GM12878 (cell line): ENCODE measurements at regions not wholly inside any gene's neighbourhood (a gene's known extent, or its start where the extent isn't known, plus 50 kb on each side); places are given as distances from the start of the nearest gene placed in this dataset.

Experiments used
- ATAC-seq: fragments of 200-7000 bp; cut with Tn5 transposase; 3 replicates; pipeline ENCODE4 v1.9.1; 2020; ENCODE audit warnings: mild to moderate bottlenecking, moderate library complexity
- BruUV-seq: library from RNA; stranded (reverse); fragments of 400-500 nt; replicated peaks from 2 replicates; lab custom pipeline; 2021; lab: Mats Ljungman, UMichigan
- CTCF ChIA-PET: fragments of 300-600 bp; sonication (Branson Sonifier 250); formaldehyde crosslinking; extraction: SDS; loops from one replicate; lab custom pipeline; 2021; ENCODE audit warnings: inconsistent platforms; lab: Yijun Ruan, JAX
- POLR2A ChIA-PET: fragments of 350-600 bp; formaldehyde crosslinking; extraction: SDS; loops from one replicate; lab custom pipeline; 2021; ENCODE audit warnings: inconsistent platforms; lab: Charles Lee
- RAD21 ChIA-PET: fragments of 300-600 bp; sonication (Branson Sonifier 250); formaldehyde crosslinking; loops from one replicate; lab custom pipeline; 2023; ENCODE audit warnings: antibody characterized with exemption; ENCODE audit not compliant: unreplicated experiment; lab: Charles Lee
- SMC1A ChIA-PET: fragments of 300-600 bp; sonication (Branson Sonifier 250); formaldehyde crosslinking; loops from one replicate; lab custom pipeline; 2023; ENCODE audit not compliant: unreplicated experiment, uncharacterized antibody; lab: Charles Lee
- DNase-seq: peaks from one replicate; pipeline ENCODE4 v3.0.0-alpha.2; 2011; ENCODE audit warnings: low read depth, low spot score
- FAIRE-seq: peaks from 3 replicates; lab custom pipeline; 2011; peaks lifted over from hg19 to GRCh38; lab: Jason Lieb, UNC
- H2AFZ ChIP-seq: 2 replicates; pipeline ENCODE4 v1.6.0; 2011; ENCODE audit warnings: low read depth, low read length, control low read depth; ENCODE audit not compliant: control insufficient read depth
- H3K27ac ChIP-seq: 2 replicates; pipeline ENCODE4 v1.5.1; 2011; ENCODE audit warnings: control low read depth; ENCODE audit not compliant: control insufficient read depth, insufficient read depth
- H3K27me3 ChIP-seq, 2 experiments: replicated peaks in 1 of 2; 2 replicates each; pipeline versions ENCODE4 v1.6.0 to v1.6.1; 2011; ENCODE audit warnings: low read length in 1 of 2; ENCODE audit not compliant: control insufficient read depth in 2 of 2, insufficient read depth in 2 of 2
- H3K36me3 ChIP-seq, 2 experiments: 2 replicates each; pipeline ENCODE4 v1.5.1; 2011; ENCODE audit warnings: low read length in 1 of 2; ENCODE audit not compliant: control insufficient read depth in 2 of 2, insufficient read depth in 2 of 2
- H3K4me1 ChIP-seq: 2 replicates; pipeline ENCODE4 v1.6.1; 2011; ENCODE audit warnings: mild to moderate bottlenecking, low read length, moderate library complexity, mixed read lengths; ENCODE audit not compliant: control insufficient read depth, insufficient read depth
- H3K4me2 ChIP-seq: 2 replicates; pipeline ENCODE4 v1.6.0; 2011; ENCODE audit warnings: control low read depth; ENCODE audit not compliant: control insufficient read depth, insufficient read depth
- H3K4me3 ChIP-seq: fragments of 200-600 bp; sonication (generic); 2 replicates; pipeline ENCODE4 v1.5.1; 2016
- H3K79me2 ChIP-seq: 2 replicates; pipeline ENCODE4 v1.6.0; 2011; ENCODE audit warnings: low read length; ENCODE audit not compliant: control insufficient read depth, insufficient read depth
- H3K9ac ChIP-seq: 2 replicates; pipeline ENCODE4 v1.8.0; 2011; ENCODE audit warnings: low read length, control low read depth, mixed read lengths; ENCODE audit not compliant: control insufficient read depth, insufficient read depth
- H3K9me3 ChIP-seq: replicated peaks from 3 replicates; pipeline ENCODE4 v1.5.1; 2011; ENCODE audit warnings: mild to moderate bottlenecking, low read length; ENCODE audit not compliant: control insufficient read depth, insufficient read depth
- H4K20me1 ChIP-seq: 2 replicates; pipeline ENCODE4 v1.6.0; 2011; ENCODE audit not compliant: control insufficient read depth, insufficient read depth
- CBFB ChIP-seq: IDR thresholded peaks from 2 replicates; pipeline ENCODE4 v1.6.1; 2016; ENCODE audit warnings: antibody characterized with exemption, low read depth
- CBX3 ChIP-seq: fragments of 200-600 bp; sonication (generic); IDR thresholded peaks from 2 replicates; pipeline ENCODE4 v1.6.1; 2016; ENCODE audit warnings: low read depth, borderline replicate concordance
- EGR1 ChIP-seq, 2 experiments: IDR thresholded peaks; 1 replicate in 1 of 2; 2 replicates in 1 of 2; pipeline ENCODE4 v1.6.1; 2011 to 2012; ENCODE audit warnings: low read depth in 2 of 2, low read length in 2 of 2, borderline replicate concordance in 1 of 2, mild to moderate bottlenecking in 1 of 2, moderate library complexity in 1 of 2
- HDAC2 ChIP-seq: fragments of 200-600 bp; sonication (generic); IDR thresholded peaks from 2 replicates; pipeline ENCODE4 v1.6.1; 2017
- JUND ChIP-seq: IDR thresholded peaks from 2 replicates; pipeline ENCODE4 v1.6.1; 2012; ENCODE audit warnings: low read depth, mild to moderate bottlenecking, low read length, improper control_type of control experiment, moderate library complexity
- NFYB ChIP-seq: IDR thresholded peaks from 2 replicates; pipeline ENCODE4 v1.6.1; 2011; ENCODE audit warnings: low read depth, mild to moderate bottlenecking, low read length, improper control_type of control experiment, moderate library complexity; ENCODE audit not compliant: insufficient read depth
- SMAD1 ChIP-seq: fragments of 450-650 bp; IDR thresholded peaks from 2 replicates; pipeline ENCODE4 v1.6.1; 2018; ENCODE audit warnings: mild to moderate bottlenecking, low read depth; ENCODE audit not compliant: partially characterized antibody
- WGBS: methylation state at CpG from one replicate; pipeline ENCODE4 v1.1.6; 2016; ENCODE audit warnings: low lambda C conversion rate; ENCODE audit not compliant: insufficient replicate concordance, insufficient coverage; ENCODE audit errors: missing lambda C conversion rate; 5-methylcytosine and 5-hydroxymethylcytosine counted together
- in situ Hi-C: fragments of 300-500 bp; cut with MboI; formaldehyde crosslinking; loops from 9 replicates; pipeline ENCODE4 v1.14.3; 2018; ENCODE audit warnings: mixed read lengths
- intact Hi-C: fragments of 100-400 bp; cut with micrococcal nuclease; formaldehyde crosslinking; loops from one replicate; pipeline ENCODE4 v1.14.2; 2022; ENCODE audit not compliant: unreplicated experiment
- TF ChIP-seq, protein P1 (sequence below): fragments of 450-650 bp; IDR thresholded peaks from 2 replicates; pipeline ENCODE4 v1.6.1; 2016; ENCODE audit warnings: mild to moderate bottlenecking, moderate library complexity, borderline replicate concordance
- TF ChIP-seq, protein P2 (sequence below): IDR thresholded peaks from 2 replicates; pipeline ENCODE4 v1.6.1; 2011; ENCODE audit warnings: borderline replicate concordance, low read depth, mild to moderate bottlenecking, moderate library complexity, low read length; ENCODE audit not compliant: insufficient read depth, poor library complexity, severe bottlenecking
- TF ChIP-seq, protein P3 (sequence below): fragments of 450-650 bp; IDR thresholded peaks from 2 replicates; pipeline ENCODE4 v1.6.1; 2017; ENCODE audit warnings: low read depth, mild to moderate bottlenecking, moderate library complexity
- TF ChIP-seq, protein P4 (sequence below): IDR thresholded peaks from 2 replicates; pipeline ENCODE4 v1.6.1; 2011; ENCODE audit warnings: mild to moderate bottlenecking, low read depth, low read length, moderate library complexity; ENCODE audit not compliant: insufficient replicate concordance

DNA sequence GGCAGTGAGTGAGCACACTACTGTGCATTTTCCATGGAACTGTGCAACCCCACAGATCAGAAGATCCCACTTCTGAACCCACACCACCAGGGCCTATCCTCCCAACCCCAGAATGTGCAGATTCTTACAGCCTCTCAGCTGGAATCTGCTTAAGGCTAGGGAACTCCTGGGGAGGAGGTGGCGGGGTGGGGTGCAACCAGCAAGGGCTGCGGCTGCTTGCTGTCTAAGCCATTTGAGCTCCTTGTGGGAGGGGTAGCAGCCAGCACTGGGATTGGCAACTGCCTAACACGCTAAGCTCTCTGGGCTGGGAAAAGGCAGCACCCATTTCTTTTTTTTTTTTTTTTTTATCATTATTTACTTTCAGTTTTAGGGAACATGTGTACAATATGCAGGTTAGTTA, 353.3 kb downstream of the RAB28 start (continued):
- TF ChIP-seq, protein P1, sequence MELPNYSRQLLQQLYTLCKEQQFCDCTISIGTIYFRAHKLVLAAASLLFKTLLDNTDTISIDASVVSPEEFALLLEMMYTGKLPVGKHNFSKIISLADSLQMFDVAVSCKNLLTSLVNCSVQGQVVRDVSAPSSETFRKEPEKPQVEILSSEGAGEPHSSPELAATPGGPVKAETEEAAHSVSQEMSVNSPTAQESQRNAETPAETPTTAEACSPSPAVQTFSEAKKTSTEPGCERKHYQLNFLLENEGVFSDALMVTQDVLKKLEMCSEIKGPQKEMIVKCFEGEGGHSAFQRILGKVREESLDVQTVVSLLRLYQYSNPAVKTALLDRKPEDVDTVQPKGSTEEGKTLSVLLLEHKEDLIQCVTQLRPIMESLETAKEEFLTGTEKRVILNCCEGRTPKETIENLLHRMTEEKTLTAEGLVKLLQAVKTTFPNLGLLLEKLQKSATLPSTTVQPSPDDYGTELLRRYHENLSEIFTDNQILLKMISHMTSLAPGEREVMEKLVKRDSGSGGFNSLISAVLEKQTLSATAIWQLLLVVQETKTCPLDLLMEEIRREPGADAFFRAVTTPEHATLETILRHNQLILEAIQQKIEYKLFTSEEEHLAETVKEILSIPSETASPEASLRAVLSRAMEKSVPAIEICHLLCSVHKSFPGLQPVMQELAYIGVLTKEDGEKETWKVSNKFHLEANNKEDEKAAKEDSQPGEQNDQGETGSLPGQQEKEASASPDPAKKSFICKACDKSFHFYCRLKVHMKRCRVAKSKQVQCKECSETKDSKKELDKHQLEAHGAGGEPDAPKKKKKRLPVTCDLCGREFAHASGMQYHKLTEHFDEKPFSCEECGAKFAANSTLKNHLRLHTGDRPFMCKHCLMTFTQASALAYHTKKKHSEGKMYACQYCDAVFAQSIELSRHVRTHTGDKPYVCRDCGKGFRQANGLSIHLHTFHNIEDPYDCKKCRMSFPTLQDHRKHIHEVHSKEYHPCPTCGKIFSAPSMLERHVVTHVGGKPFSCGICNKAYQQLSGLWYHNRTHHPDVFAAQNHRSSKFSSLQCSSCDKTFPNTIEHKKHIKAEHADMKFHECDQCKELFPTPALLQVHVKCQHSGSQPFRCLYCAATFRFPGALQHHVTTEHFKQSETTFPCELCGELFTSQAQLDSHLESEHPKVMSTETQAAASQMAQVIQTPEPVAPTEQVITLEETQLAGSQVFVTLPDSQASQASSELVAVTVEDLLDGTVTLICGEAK = no peak
- TF ChIP-seq CBX3 = no peak
- TF ChIP-seq, protein P2, sequence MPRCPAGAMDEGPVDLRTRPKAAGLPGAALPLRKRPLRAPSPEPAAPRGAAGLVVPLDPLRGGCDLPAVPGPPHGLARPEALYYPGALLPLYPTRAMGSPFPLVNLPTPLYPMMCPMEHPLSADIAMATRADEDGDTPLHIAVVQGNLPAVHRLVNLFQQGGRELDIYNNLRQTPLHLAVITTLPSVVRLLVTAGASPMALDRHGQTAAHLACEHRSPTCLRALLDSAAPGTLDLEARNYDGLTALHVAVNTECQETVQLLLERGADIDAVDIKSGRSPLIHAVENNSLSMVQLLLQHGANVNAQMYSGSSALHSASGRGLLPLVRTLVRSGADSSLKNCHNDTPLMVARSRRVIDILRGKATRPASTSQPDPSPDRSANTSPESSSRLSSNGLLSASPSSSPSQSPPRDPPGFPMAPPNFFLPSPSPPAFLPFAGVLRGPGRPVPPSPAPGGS = no peak
- TF ChIP-seq CBFB = no peak

DNA sequence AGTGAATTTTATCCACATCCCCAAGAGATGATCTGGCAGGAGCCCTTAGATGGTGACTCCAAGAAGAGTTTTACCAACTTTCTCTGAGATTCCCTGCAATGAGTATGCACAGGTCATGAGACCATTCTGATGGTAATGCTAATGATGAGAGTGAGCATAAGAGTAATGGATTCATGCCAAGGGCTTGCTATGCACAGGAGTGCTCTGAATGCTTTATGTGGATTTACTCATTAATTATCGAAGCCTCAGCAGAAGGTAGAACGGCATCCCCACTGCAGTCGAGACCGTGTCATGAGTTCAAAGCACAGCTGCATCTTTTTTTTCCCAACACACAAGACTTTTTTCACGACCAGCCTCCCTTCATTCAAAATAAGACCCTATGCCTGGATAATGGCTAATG, 355.0 kb downstream of the RAB28 start:
- BruUV-seq = no TSS peak
- RAD21 ChIA-PET = no interaction called here
- no peak for FAIRE-seq
- SMC1A ChIA-PET = interaction anchor here (0.6 kb wide), 1 partner anchor 69 kb away, joined by 3 read pairs; no protein-coding TSS in a partner anchor
- H3K27ac ChIP-seq = no peak overlapping the region
- DNase-seq = no peak
- in situ Hi-C loops = no loop called here
- TF ChIP-seq, protein P3, sequence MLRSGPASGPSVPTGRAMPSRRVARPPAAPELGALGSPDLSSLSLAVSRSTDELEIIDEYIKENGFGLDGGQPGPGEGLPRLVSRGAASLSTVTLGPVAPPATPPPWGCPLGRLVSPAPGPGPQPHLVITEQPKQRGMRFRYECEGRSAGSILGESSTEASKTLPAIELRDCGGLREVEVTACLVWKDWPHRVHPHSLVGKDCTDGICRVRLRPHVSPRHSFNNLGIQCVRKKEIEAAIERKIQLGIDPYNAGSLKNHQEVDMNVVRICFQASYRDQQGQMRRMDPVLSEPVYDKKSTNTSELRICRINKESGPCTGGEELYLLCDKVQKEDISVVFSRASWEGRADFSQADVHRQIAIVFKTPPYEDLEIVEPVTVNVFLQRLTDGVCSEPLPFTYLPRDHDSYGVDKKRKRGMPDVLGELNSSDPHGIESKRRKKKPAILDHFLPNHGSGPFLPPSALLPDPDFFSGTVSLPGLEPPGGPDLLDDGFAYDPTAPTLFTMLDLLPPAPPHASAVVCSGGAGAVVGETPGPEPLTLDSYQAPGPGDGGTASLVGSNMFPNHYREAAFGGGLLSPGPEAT = no peak
- TF ChIP-seq EGR1 (IDR thresholded peaks at IDR 0.05; ENCODE audit: borderline replicate concordance in 1 of 2, low read depth in 2 of 2, low read length in 2 of 2) (no peak), HDAC2 (no peak), JUND (no peak), NFYB (no peak), SMAD1 (no peak)
- TF ChIP-seq, protein P4, sequence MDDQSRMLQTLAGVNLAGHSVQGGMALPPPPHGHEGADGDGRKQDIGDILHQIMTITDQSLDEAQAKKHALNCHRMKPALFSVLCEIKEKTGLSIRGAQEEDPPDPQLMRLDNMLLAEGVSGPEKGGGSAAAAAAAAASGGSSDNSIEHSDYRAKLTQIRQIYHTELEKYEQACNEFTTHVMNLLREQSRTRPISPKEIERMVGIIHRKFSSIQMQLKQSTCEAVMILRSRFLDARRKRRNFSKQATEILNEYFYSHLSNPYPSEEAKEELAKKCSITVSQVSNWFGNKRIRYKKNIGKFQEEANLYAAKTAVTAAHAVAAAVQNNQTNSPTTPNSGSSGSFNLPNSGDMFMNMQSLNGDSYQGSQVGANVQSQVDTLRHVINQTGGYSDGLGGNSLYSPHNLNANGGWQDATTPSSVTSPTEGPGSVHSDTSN = no peak
- CTCF ChIA-PET = no interaction called here
- H3K4me3 ChIP-seq = no peak overlapping the region
- no peaks in the 10 kb centered on the region for H4K20me1 ChIP-seq
- H3K4me1 ChIP-seq = no peaks in the 10 kb centered on the region
- H3K79me2 ChIP-seq = no peaks in the 10 kb centered on the region
- 41% methylated on average over 5 of the region's 5 CpGs for WGBS
- no peak overlapping the region for H2AFZ ChIP-seq
- ATAC-seq = no peak
- H3K4me2 ChIP-seq = no peak overlapping the region
- H3K27me3 ChIP-seq = no peaks in the 10 kb centered on the region
- no peaks in the 10 kb centered on the region for H3K9me3 ChIP-seq
- no peaks in the 10 kb centered on the region for H3K36me3 ChIP-seq
- no peak overlapping the region for H3K9ac ChIP-seq
- intact Hi-C loops = no loop called here
- POLR2A ChIA-PET = no interaction called here
